ENCODE measurements at regions not wholly inside any gene's neighbourhood (a gene's known extent, or its start where the extent isn't known, plus 50 kb on each side); places are given as distances from the start of the nearest gene placed in this dataset.

- TF ChIP-seq TAF1 (IDR thresholded peaks at IDR 0.05; ENCODE audit: borderline replicate concordance, low read depth, low read length) (no peak), EP300 (IDR thresholded peaks at IDR 0.05; ENCODE audit: borderline replicate concordance in 1 of 2, low read depth in 1 of 2, low read length in 1 of 2) (no peak), NFIC (IDR thresholded peaks at IDR 0.05; ENCODE audit: borderline replicate concordance) (no peak), USF1 (IDR thresholded peaks at IDR 0.05; ENCODE audit: borderline replicate concordance, low read depth) (no peak), MXI1 (IDR thresholded peaks at IDR 0.05; ENCODE audit: low read depth, low read length) (no peak), FOSL2 (IDR thresholded peaks at IDR 0.05; ENCODE audit: borderline replicate concordance, low read depth) (no peak), RFX5 (IDR thresholded peaks at IDR 0.05; ENCODE audit: low read length) (no peak), SIN3A (IDR thresholded peaks at IDR 0.05; ENCODE audit: borderline replicate concordance, low read depth, low read length) (no peak), EZH2phosphoT487 (IDR thresholded peaks at IDR 0.05; ENCODE audit: borderline replicate concordance, low read depth) (no peak), RCOR1 (IDR thresholded peaks at IDR 0.05; ENCODE audit: low read length) (no peak), JUND (IDR thresholded peaks at IDR 0.05) (no peak)
- TF ChIP-seq, protein P1, sequence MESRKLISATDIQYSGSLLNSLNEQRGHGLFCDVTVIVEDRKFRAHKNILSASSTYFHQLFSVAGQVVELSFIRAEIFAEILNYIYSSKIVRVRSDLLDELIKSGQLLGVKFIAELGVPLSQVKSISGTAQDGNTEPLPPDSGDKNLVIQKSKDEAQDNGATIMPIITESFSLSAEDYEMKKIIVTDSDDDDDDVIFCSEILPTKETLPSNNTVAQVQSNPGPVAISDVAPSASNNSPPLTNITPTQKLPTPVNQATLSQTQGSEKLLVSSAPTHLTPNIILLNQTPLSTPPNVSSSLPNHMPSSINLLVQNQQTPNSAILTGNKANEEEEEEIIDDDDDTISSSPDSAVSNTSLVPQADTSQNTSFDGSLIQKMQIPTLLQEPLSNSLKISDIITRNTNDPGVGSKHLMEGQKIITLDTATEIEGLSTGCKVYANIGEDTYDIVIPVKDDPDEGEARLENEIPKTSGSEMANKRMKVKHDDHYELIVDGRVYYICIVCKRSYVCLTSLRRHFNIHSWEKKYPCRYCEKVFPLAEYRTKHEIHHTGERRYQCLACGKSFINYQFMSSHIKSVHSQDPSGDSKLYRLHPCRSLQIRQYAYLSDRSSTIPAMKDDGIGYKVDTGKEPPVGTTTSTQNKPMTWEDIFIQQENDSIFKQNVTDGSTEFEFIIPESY (IDR thresholded peaks at IDR 0.05; ENCODE audit: borderline replicate concordance, low read depth) = no peak
- Histone ChIP-seq H3K27ac (ENCODE audit: low read depth in 2 of 2, low read length in 1 of 2) (no peak overlapping the region), H2AFZ (ENCODE audit: low read depth) (no peak overlapping the region), H3K36me3 (replicated peaks in 1 of 2; ENCODE audit: control insufficient read depth in 1 of 2, insufficient read depth in 2 of 2, low read length in 1 of 2) (no peaks in the 10 kb centered on the region), H3K9me2 (no peaks in the 10 kb centered on the region), H3K9me3 (no peaks in the 10 kb centered on the region), H4K20me1 (ENCODE audit: insufficient read depth) (no peaks in the 10 kb centered on the region), H3K79me2 (ENCODE audit: insufficient read depth) (no peaks in the 10 kb centered on the region), H3K4me1 (ENCODE audit: control insufficient read depth in 1 of 2, insufficient read depth in 2 of 2, low read depth in 1 of 2, low read length in 1 of 2) (no peaks in the 10 kb centered on the region), H3K4me3 (ENCODE audit: low read depth in 2 of 2, low read length in 1 of 2) (no peak overlapping the region), H3F3A (replicated peaks; ENCODE audit: insufficient read depth) (no peaks in the 10 kb centered on the region), H3K9ac (no peak overlapping the region), H3K4me2 (no peak overlapping the region), H3K27me3 (ENCODE audit: insufficient read depth) (no peaks in the 10 kb centered on the region)
- ChIA-PET POLR2A (no interaction called here), CTCF (no interaction called here)
- WGBS (ENCODE audit: low lambda C conversion rate) = 7% methylated on average over 1 of the region's 1 CpG
- no peak for DNase-seq
These were observed 392.7 kb upstream of the ZNF507 start for GRCh38 chr19:31952693-31953092.

DNA sequence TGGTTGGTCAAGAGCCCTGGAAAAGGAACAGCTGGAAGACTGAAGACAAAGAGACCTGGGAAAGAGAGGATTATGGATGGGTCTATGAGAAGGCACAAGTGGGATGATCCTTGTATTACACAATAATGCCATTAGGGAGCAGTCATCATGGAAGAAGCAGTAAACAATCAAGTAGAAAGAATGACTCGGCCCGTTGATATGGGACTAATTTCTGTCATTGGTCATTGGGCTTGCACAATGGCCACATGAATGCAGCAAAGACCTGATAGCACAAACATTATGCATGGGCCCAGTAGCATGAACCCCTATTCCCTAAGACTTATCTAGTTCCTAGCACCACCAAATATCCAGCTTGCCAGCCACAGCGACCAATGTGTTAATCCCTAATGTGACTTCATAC lies 390.3 kb upstream of the ZNF507 start:
- POLR2A ChIA-PET = no interaction called here
- WGBS (ENCODE audit: low lambda C conversion rate) = 45% methylated on average over 3 of the region's 3 CpGs

More for the DNA sequence above, 390.3 kb upstream of the ZNF507 start:
- no peaks in the 10 kb centered on the region for H3F3A ChIP-seq (replicated peaks; ENCODE audit: insufficient read depth)
- H2AFZ ChIP-seq (ENCODE audit: low read depth) = no peak overlapping the region
- H3K27ac ChIP-seq (ENCODE audit: low read depth in 2 of 2, low read length in 1 of 2) = no peak overlapping the region
- H3K4me1 ChIP-seq (ENCODE audit: control insufficient read depth in 1 of 2, insufficient read depth in 2 of 2, low read depth in 1 of 2, low read length in 1 of 2) = no peaks in the 10 kb centered on the region
- DNase-seq = no peak
- no peak for TF ChIP-seq JUND (IDR thresholded peaks at IDR 0.05)
- no peaks in the 10 kb centered on the region for H3K9me3 ChIP-seq
- H3K4me2 ChIP-seq = no peak overlapping the region
- H3K9ac ChIP-seq = no peak overlapping the region
- CTCF ChIA-PET = no interaction called here
- H3K9me2 ChIP-seq = no peaks in the 10 kb centered on the region
- no peaks in the 10 kb centered on the region for H3K79me2 ChIP-seq (ENCODE audit: insufficient read depth)
- no peak overlapping the region for H3K4me3 ChIP-seq (ENCODE audit: low read depth in 2 of 2, low read length in 1 of 2)
- H4K20me1 ChIP-seq (ENCODE audit: insufficient read depth) = no peaks in the 10 kb centered on the region
- no peaks in the 10 kb centered on the region for H3K36me3 ChIP-seq (replicated peaks in 1 of 2; ENCODE audit: control insufficient read depth in 1 of 2, insufficient read depth in 2 of 2, low read length in 1 of 2)
- H3K27me3 ChIP-seq (ENCODE audit: insufficient read depth) = no peaks in the 10 kb centered on the region

Measured in SK-N-SH (cell line).